SK-N-SH (cell line): ENCODE measurements at regions not wholly inside any gene's neighbourhood (a gene's known extent, or its start where the extent isn't known, plus 50 kb on each side); places are given as distances from the start of the nearest gene placed in this dataset.

ENCODE experiments used
- CTCF ChIA-PET: fragments of 300-600, 350-600 bp; formaldehyde crosslinking; extraction: SDS; loops from one replicate; lab custom pipeline; 2021; lab: Yijun Ruan, JAX
- POLR2A ChIA-PET: fragments of 350-600 bp; sonication (Branson Sonifier 250); formaldehyde crosslinking; extraction: SDS; loops from one replicate; lab custom pipeline; 2020; ENCODE audit warnings: antibody characterized with exemption, inconsistent platforms; lab: Yijun Ruan, JAX
- DNase-seq: peaks from one replicate; pipeline ENCODE4 v3.0.0; 2012
- H2AFZ ChIP-seq: fragments of 200-600 bp; sonication (generic); 2 replicates; pipeline ENCODE4 v1.8.1; 2016; ENCODE audit warnings: antibody characterized with exemption, mild to moderate bottlenecking, low read depth
- H3F3A ChIP-seq: fragments of 200-600 bp; sonication (generic); replicated peaks from 2 replicates; pipeline ENCODE3; 2016; ENCODE audit warnings: antibody characterized with exemption, mild to moderate bottlenecking; ENCODE audit not compliant: insufficient read depth
- H3K27ac ChIP-seq, 2 experiments: fragments of 200-500 bp in 1 of 2; fragments of 200-600 bp in 1 of 2; sonication (Bioruptor generic) in 1 of 2; sonication (generic), shearing (Covaris generic) in 1 of 2; 2 replicates each; pipeline versions ENCODE4 v1.5.1 to v1.6.1; 2014 to 2016; ENCODE audit warnings: low read depth in 2 of 2, inconsistent platforms in 1 of 2, low read length in 1 of 2, mild to moderate bottlenecking in 1 of 2, mixed read lengths in 1 of 2
- H3K27me3 ChIP-seq: fragments of 200-600 bp; sonication (generic), shearing (Covaris generic); 2 replicates; pipeline ENCODE4 v1.6.1; 2016; ENCODE audit warnings: mixed run types; ENCODE audit not compliant: insufficient read depth
- H3K36me3 ChIP-seq, 2 experiments: fragments of 200-500 bp in 1 of 2; fragments of 200-600 bp in 1 of 2; sonication (Bioruptor generic) in 1 of 2; sonication (generic) in 1 of 2; replicated peaks in 1 of 2; 2 replicates each; pipeline versions ENCODE3 to v1.5.1; 2014 to 2016; ENCODE audit warnings: low read length in 1 of 2, mild to moderate bottlenecking in 1 of 2; ENCODE audit not compliant: insufficient read depth in 2 of 2, control insufficient read depth in 1 of 2
- H3K4me1 ChIP-seq, 2 experiments: fragments of 200-500 bp in 1 of 2; fragments of 200-600 bp in 1 of 2; sonication (Bioruptor generic) in 1 of 2; sonication (generic), shearing (Covaris generic) in 1 of 2; 2 replicates each; pipeline versions ENCODE4 v1.5.1 to v1.6.1; 2014 to 2016; ENCODE audit warnings: low read depth in 1 of 2, low read length in 1 of 2, mixed run types in 1 of 2; ENCODE audit not compliant: insufficient read depth in 2 of 2, control insufficient read depth in 1 of 2
- H3K4me2 ChIP-seq: fragments of 200-600 bp; sonication (generic), shearing (Covaris generic); 2 replicates; pipeline ENCODE4 v1.6.1; 2017; ENCODE audit warnings: mixed run types
- H3K4me3 ChIP-seq, 2 experiments: fragments of 200-500 bp in 1 of 2; fragments of 200-600 bp in 1 of 2; sonication (Bioruptor generic) in 1 of 2; sonication (generic), shearing (Covaris generic) in 1 of 2; 2 replicates each; pipeline versions ENCODE4 v1.5.1 to v1.8.1; 2014 to 2016; ENCODE audit warnings: low read depth in 2 of 2, inconsistent platforms in 1 of 2, low read length in 1 of 2, mild to moderate bottlenecking in 1 of 2, mixed read lengths in 1 of 2, moderate library complexity in 1 of 2
- H3K79me2 ChIP-seq: fragments of 200-600 bp; sonication (generic); 2 replicates; pipeline ENCODE4 v1.8.1; 2017; ENCODE audit warnings: mild to moderate bottlenecking; ENCODE audit not compliant: insufficient read depth
- H3K9ac ChIP-seq: fragments of 200-600 bp; sonication (generic); 2 replicates; pipeline ENCODE4 v1.6.1; 2017; ENCODE audit warnings: mixed run types
- H3K9me2 ChIP-seq: fragments of 200-600 bp; sonication (generic); 2 replicates; pipeline ENCODE4 v1.6.1; 2017; ENCODE audit warnings: mixed run types
- H3K9me3 ChIP-seq: fragments of 200-600 bp; sonication (generic); 2 replicates; pipeline ENCODE4 v1.6.1; 2017; ENCODE audit warnings: mixed run types, mild to moderate bottlenecking, moderate library complexity
- H4K20me1 ChIP-seq: fragments of 200-600 bp; sonication (generic); 2 replicates; pipeline ENCODE4 v1.6.1; 2017; ENCODE audit warnings: mild to moderate bottlenecking, mixed run types; ENCODE audit not compliant: insufficient read depth
- CTCF ChIP-seq: fragments of 200-600 bp; sonication (generic); IDR thresholded peaks from 2 replicates; pipeline ENCODE4 v1.6.1; 2017; ENCODE audit warnings: antibody characterized with exemption, mild to moderate bottlenecking, moderate library complexity
- ELF1 ChIP-seq: IDR thresholded peaks from 2 replicates; pipeline ENCODE4 v1.4.0; 2012
- EP300 ChIP-seq, 2 experiments: IDR thresholded peaks; 2 replicates each; pipeline versions ENCODE4 v1.4.0 to v1.6.1; 2012; ENCODE audit warnings: borderline replicate concordance in 1 of 2, low read depth in 1 of 2, low read length in 1 of 2
- FOXJ3 ChIP-seq: sonication (generic); formaldehyde crosslinking; IDR thresholded peaks from 2 replicates; pipeline ENCODE4 v1.5.1; 2020; ENCODE audit warnings: mild to moderate bottlenecking, missing genetic modification reagents
- IRF3 ChIP-seq: fragments of 150-350 bp; IDR thresholded peaks from 2 replicates; pipeline ENCODE4 v1.6.1; 2016; ENCODE audit warnings: mild to moderate bottlenecking, low read depth, low read length
- MAX ChIP-seq: IDR thresholded peaks from 2 replicates; pipeline ENCODE4 v1.4.0; 2012; ENCODE audit warnings: low read depth
- MEF2A ChIP-seq: IDR thresholded peaks from 2 replicates; pipeline ENCODE4 v1.4.0; 2012; ENCODE audit warnings: low read depth, borderline replicate concordance
- NFIC ChIP-seq: IDR thresholded peaks from 2 replicates; pipeline ENCODE4 v1.4.0; 2012; ENCODE audit warnings: borderline replicate concordance
- POLR2AphosphoS5 ChIP-seq: IDR thresholded peaks from 2 replicates; pipeline ENCODE4 v1.6.1; 2012; ENCODE audit warnings: low read depth, low read length
- RAD21 ChIP-seq: IDR thresholded peaks from 2 replicates; pipeline ENCODE4 v1.6.1; 2012; ENCODE audit warnings: mild to moderate bottlenecking, low read length
- REST ChIP-seq: IDR thresholded peaks from 2 replicates; pipeline ENCODE4 v1.6.1; 2012; ENCODE audit warnings: mild to moderate bottlenecking, low read depth, low read length, moderate library complexity
- RFX5 ChIP-seq: IDR thresholded peaks from 2 replicates; pipeline ENCODE4 v1.6.1; 2012; ENCODE audit warnings: mild to moderate bottlenecking, improper control_type of control experiment, low read length
- RXRA ChIP-seq: IDR thresholded peaks from 2 replicates; pipeline ENCODE4 v1.4.0; 2012; ENCODE audit warnings: low read depth, mild to moderate bottlenecking, borderline replicate concordance
- TCF12 ChIP-seq: IDR thresholded peaks from 2 replicates; pipeline ENCODE4 v1.4.0; 2012
- USF1 ChIP-seq: IDR thresholded peaks from 2 replicates; pipeline ENCODE4 v1.4.0; 2012; ENCODE audit warnings: low read depth, borderline replicate concordance
- WGBS: methylation state at CpG from one replicate; pipeline ENCODE4 v1.1.6; 2017; ENCODE audit warnings: low lambda C conversion rate; 5-methylcytosine and 5-hydroxymethylcytosine counted together

GRCh38 chrX:7385131-7385530 lies 237.2 kb upstream of the PUDP start:
- no peaks in the 10 kb centered on the region for H4K20me1 ChIP-seq
- no peak overlapping the region for H3K27ac ChIP-seq
- H3K9me2 ChIP-seq, result no peaks in the 10 kb centered on the region
- H3K36me3 ChIP-seq, result no peaks in the 10 kb centered on the region
- ChIA-PET POLR2A (no interaction called here), CTCF (no interaction called here)
- H3K27me3 ChIP-seq, result no peaks in the 10 kb centered on the region
- H2AFZ ChIP-seq, result no peak overlapping the region
- no peak overlapping the region for H3K4me2 ChIP-seq
- H3K4me1 ChIP-seq, result no peaks in the 10 kb centered on the region
- no peak overlapping the region for H3K4me3 ChIP-seq
- no peaks in the 10 kb centered on the region for H3F3A ChIP-seq
- no peaks in the 10 kb centered on the region for H3K79me2 ChIP-seq
- DNase-seq, result no peak
- TF ChIP-seq REST (no peak), NFIC (no peak), MAX (no peak), RXRA (no peak), USF1 (no peak), RFX5 (no peak), EP300 (IDR thresholded peaks at IDR 0.05; ENCODE audit: borderline replicate concordance in 1 of 2, low read depth in 1 of 2, low read length in 1 of 2) (no peak), CTCF (no peak), TCF12 (no peak), MEF2A (no peak), FOXJ3 (CRISPR knock-in tag) (no peak), IRF3 (no peak), POLR2AphosphoS5 (no peak), ELF1 (no peak), RAD21 (no peak)
- no peak overlapping the region for H3K9ac ChIP-seq
- 7% methylated on average over 4 of the region's 4 CpGs for WGBS
- H3K9me3 ChIP-seq, result no peaks in the 10 kb centered on the region
